Psoas muscle (tissue), 7 donors: ENCODE measurements at regions not wholly inside any gene's neighbourhood (a gene's known extent, or its start where the extent isn't known, plus 50 kb on each side); places are given as distances from the start of the nearest gene placed in this dataset.
"Not testable (repeated sequence)": the region's sequence is repeated elsewhere in the genome, so short reads cannot be mapped to it uniquely, and the experiment has no call there.

Experiments
- ATAC-seq, 4 donors: fragments of 200-7000 bp; cut with Tn5 transposase; one replicate each; pipeline ENCODE4 v1.9.1; 2020; ENCODE audit warnings: moderate library complexity in 3 of 4, mild to moderate bottlenecking in 2 of 4
- DNase-seq, 2 donors: peaks; one replicate each; pipeline ENCODE4 v3.0.0-alpha.2; 2020
- H3K27ac ChIP-seq: fragments of 200-600 bp; one replicate; pipeline ENCODE4 v1.8.0; 2022
- H3K27me3 ChIP-seq, 3 donors: fragments of 200-600 bp in 1 of 3; one replicate each; pipeline versions ENCODE4 v1.6.1 to v1.8.0; 2013 to 2022; ENCODE audit warnings: low read length in 2 of 3, mild to moderate bottlenecking in 2 of 3, moderate library complexity in 1 of 3; ENCODE audit not compliant: insufficient read depth in 3 of 3
- H3K36me3 ChIP-seq, 2 donors: fragments of 200-600 bp in 1 of 2; one replicate each; pipeline versions ENCODE4 v1.6.1 to v1.8.0; 2013 to 2022; ENCODE audit warnings: low read depth in 1 of 2, mild to moderate bottlenecking in 1 of 2, moderate library complexity in 1 of 2; ENCODE audit not compliant: insufficient read depth in 1 of 2
- H3K4me1 ChIP-seq: fragments of 200-600 bp; one replicate; pipeline ENCODE4 v1.8.0; 2022
- H3K4me3 ChIP-seq: fragments of 200-600 bp; one replicate; pipeline ENCODE4 v1.8.0; 2022; ENCODE audit warnings: mild to moderate bottlenecking
- H3K9me3 ChIP-seq: fragments of 200-600 bp; one replicate; pipeline ENCODE4 v1.8.0; 2022
- WGBS, 3 donors: extraction: QIAGEN DNeasy Blood & Tissue Kit; methylation state at CpG; one replicate each; pipeline versions ENCODE4 v1.1.6 to v1.1.7; 2013; 5-methylcytosine and 5-hydroxymethylcytosine counted together
- intact Hi-C, 2 donors: fragments of 100-400 bp; cut with DNase I; formaldehyde crosslinking; loops; one replicate each; pipeline versions ENCODE4 v1.11.0 to v1.14.2; 2022
- TF ChIP-seq, protein P1 (sequence below): fragments of 200-600 bp; IDR thresholded peaks from one replicate; pipeline ENCODE4 v1.8.0; 2022; ENCODE audit warnings: antibody characterized with exemption
- donor health status: healthy with polysubstance abuse.
- donor health status: DM: no; HTN: no; CAD: no; lungs with moderate emphysema.
- donor health status: Bipolar disorder and iron deficiency.
- donor health status: healthy.
- donor health status: DM: yes; HTN: yes; CAD: no.
- donor health status: DM: no; HTN: no; CAD: no.
- donor health status: DM: yes; HTN: yes; CAD: no.

DNA sequence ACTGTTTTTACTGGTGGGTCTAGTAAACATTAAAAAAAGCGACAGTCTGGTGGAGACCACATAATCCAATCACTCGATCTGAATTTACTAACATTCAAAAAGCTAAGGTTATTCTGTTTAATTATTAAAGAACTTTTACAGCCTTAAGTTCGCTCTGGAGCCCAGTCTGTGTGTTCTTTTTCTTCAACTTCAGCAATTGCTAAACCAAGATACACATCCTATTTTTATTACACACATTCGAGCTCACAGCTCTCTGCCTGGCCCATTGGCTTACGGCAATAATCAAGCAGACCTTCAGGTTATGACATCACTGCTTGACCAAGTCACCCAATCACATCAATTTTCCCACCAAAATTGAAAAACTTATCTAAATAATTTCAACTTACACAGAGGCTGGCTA is 57.4 kb upstream of the PRSS16 start:
- Histone ChIP-seq H3K27ac (no peak overlapping the region), H3K4me3 (no peak overlapping the region), H3K36me3 (no peaks in the 10 kb centered on the region), H3K27me3 (peaks cover 0 to 1% (median 0%) of the 10 kb centered on the region in 3 donors), H3K4me1 (peaks cover 4% of the 10 kb centered on the region), H3K9me3 (no peaks in the 10 kb centered on the region)
- intact Hi-C loops, result no loop called here
- DNase-seq (no peak), ATAC-seq (no peak)
- TF ChIP-seq, protein P1, sequence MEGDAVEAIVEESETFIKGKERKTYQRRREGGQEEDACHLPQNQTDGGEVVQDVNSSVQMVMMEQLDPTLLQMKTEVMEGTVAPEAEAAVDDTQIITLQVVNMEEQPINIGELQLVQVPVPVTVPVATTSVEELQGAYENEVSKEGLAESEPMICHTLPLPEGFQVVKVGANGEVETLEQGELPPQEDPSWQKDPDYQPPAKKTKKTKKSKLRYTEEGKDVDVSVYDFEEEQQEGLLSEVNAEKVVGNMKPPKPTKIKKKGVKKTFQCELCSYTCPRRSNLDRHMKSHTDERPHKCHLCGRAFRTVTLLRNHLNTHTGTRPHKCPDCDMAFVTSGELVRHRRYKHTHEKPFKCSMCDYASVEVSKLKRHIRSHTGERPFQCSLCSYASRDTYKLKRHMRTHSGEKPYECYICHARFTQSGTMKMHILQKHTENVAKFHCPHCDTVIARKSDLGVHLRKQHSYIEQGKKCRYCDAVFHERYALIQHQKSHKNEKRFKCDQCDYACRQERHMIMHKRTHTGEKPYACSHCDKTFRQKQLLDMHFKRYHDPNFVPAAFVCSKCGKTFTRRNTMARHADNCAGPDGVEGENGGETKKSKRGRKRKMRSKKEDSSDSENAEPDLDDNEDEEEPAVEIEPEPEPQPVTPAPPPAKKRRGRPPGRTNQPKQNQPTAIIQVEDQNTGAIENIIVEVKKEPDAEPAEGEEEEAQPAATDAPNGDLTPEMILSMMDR, result no peak
- 84 to 87% (median 85%) methylated on average over 5 of the region's 5 CpGs for WGBS, 3 donors

DNA sequence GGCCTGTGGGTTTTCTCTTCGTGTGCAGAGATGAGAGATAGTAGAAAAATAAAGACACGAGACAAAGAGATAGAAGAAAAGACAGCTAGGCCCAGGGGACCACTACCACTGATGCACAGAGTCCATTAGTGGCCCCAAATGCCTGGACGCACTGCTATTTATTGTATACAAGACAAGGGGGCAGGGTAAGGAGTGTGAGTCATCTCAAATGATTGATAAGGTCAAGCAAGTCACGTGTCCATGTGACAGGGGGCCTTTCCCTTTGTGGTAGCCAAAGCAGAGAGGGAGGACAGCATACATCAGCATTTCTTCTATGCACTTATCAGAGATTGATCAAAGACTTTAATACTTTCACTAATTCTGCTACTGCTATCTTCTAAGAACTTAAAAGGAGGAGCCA is 53.0 kb upstream of the PRSS16 start:
- H3K27me3 ChIP-seq, intact Hi-C loops, ATAC-seq, H3K4me3 ChIP-seq, H3K36me3 ChIP-seq, H3K4me1 ChIP-seq, H3K27ac ChIP-seq, DNase-seq, H3K9me3 ChIP-seq: not testable (repeated sequence)
- 65 to 68% (median 67%) methylated on average over 4 of the region's 4 CpGs for WGBS, 3 donors

- H3K27me3 ChIP-seq, H3K4me1 ChIP-seq, H3K27ac ChIP-seq, ATAC-seq, DNase-seq, intact Hi-C loops, H3K36me3 ChIP-seq, H3K4me3 ChIP-seq, H3K9me3 ChIP-seq: not testable (repeated sequence)
- 70 to 81% (median 71%) methylated on average over 3 of the region's 3 CpGs for WGBS, 3 donors
Measured at GRCh38 chr6:27195547-27195946, 52.0 kb upstream of the PRSS16 start.
